Activated CD4-positive, alpha-beta T cell treated with anti-CD3 and anti-CD28 coated beads, Interleukin-2, amount 50 U/mL, for 16 hours (primary cell): ENCODE measurements at regions not wholly inside any gene's neighbourhood (a gene's known extent, or its start where the extent isn't known, plus 50 kb on each side); places are given as distances from the start of the nearest gene placed in this dataset.

Experiments
- DNase-seq: peaks from one replicate; pipeline ENCODE4 v3.0.0-alpha.2; 2020

DNA sequence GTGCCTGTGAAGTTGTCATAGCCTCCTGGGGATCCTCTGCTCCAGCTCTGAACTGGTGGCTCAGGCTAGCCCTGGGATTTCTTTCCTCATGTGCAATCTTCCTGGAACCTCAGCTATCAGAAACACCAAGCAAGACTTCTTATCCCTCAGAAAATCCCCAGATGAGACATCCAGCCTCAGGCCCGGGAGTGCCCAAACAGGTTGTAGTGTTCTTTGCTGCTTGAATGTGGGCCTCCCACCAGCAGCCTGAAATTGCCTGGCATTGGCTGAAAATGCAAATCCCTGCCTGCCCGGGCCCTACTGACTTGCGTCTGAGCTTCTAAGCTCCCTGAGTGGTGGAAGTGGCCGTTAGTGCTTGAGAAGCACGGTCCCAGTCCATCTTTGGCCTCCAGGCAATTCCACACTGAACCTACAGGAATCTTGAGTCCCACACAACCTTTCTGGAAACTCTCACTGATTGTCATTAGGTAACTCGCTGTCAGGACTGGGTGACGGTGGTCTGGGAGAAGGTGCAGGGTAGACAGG, 146.8 kb downstream of the ZBTB18 start:
- DNase-seq = no peak

- no peak for DNase-seq
Observed at GRCh38 chr1:244199902-244200301, 148.8 kb downstream of the ZBTB18 start.

- DNase-seq = no peak
Observed at GRCh38 chr1:244200596-244200995, 149.5 kb downstream of the ZBTB18 start.

- no peak for DNase-seq
Observed at GRCh38 chr1:244201750-244202149, 150.7 kb downstream of the ZBTB18 start.

DNA sequence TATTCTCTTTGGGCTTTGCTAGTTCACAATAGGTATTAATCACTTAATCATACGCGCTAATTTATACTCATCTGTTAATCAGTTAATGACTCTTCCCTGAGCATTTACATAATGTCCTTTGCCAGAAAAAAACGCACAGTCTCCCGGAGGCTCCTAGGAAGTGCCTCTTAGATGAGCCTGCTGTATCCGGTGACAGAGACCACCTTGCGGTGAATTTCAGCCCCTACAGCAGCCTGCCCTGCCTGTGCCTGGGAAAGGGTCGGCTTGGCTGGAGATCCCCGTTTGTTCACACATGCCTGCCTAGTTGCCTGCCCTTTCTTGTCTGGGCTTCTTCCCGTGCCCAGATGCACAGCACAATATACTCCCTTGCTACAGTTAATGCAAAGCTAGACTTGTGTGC, 152.9 kb downstream of the ZBTB18 start:
- DNase-seq = no peak

- no peak for DNase-seq
Observed at GRCh38 chr1:244205171-244205570, 154.1 kb downstream of the ZBTB18 start.

DNA sequence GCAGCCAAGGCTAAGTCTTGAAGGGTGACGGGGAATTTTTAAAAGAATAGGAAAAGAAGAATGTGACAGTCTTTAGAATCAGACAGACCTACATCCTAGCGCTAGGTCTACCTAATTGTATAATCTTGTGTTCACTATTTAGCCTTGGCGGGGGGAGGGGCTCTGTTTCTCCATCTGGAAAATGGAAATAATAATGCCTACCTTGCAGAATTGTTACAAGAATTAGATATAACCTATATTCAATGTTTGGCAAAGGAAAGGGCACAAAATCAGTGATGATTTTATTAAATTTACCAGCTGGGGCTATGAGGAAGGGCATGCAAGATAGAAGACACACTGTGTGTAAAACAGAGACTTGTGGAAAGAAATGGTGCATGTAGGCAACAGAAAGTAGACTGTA, 154.8 kb downstream of the ZBTB18 start:
- DNase-seq = no peak

- DNase-seq = no peak
Observed at GRCh38 chr1:244207042-244207934, 156.2 kb downstream of the ZBTB18 start.

DNA sequence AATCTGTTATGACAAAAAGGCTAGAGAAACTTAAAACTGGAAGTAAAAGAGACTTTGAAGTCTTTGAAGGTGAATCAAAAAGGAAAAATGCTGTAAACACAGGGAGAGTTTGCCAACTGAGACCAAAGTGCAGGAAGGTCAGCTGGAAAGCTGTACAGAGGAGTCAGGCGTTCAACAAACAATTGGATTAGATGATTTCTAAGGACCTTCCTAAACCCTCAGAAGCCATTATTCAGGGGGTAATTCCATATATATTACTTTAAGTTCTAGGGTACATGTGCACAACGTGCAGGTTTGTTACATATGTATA, 156.8 kb downstream of the ZBTB18 start:
- DNase-seq = no peak

GRCh38 chr1:244209955-244210354, 158.9 kb downstream of the ZBTB18 start:
- DNase-seq = no peak

DNA sequence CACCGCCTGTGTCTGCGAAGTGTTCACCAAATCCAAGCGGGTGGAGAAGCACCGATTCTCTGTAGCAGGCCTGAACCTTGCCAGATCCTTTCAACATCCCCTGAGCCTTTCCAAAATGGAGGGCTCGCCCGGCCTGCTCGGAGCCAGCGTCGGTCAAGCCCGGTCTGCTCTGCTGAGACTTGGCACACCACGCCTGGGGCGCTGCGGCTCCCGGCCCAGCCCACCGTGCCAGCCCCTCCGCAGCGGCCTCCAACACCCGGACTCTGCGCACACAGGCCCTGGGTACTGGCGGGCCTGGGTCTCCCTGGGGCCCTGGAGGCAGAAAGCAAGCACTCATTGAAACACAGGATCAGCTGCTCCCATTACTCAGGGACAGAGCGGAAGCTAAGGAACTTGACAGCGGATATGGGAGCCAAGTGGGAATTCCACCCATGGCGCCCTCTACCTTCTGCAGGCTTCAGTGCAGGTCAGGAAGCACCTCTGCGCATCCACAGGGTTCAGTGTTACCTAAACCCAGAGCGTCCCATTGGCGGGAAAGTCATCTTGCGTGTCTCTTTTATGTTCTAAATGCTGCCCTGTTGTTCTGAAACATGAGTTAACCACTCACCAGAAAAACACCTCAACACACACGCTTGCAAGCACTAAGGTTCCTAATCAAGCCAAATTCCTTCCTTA, 159.9 kb downstream of the ZBTB18 start:
- DNase-seq = no peak

DNA sequence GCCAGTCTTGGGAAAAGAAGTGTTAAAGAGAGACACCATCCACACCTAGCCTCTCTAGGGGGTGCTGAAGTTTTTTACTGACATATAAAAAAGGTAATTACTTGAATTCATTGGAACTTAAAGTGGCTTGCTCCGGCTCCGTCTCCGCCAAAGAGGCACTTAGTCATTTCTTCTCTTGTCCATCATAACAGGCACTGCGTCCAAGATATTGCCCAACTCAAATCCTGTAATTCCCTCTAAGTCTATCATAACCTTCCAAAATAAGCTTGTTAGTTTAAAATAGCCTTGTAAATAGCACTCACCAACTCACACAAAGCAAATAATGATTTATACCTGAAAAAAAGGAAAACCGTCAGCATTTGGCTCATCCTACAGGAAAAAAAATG, 160.5 kb downstream of the ZBTB18 start:
- no peak for DNase-seq

DNA sequence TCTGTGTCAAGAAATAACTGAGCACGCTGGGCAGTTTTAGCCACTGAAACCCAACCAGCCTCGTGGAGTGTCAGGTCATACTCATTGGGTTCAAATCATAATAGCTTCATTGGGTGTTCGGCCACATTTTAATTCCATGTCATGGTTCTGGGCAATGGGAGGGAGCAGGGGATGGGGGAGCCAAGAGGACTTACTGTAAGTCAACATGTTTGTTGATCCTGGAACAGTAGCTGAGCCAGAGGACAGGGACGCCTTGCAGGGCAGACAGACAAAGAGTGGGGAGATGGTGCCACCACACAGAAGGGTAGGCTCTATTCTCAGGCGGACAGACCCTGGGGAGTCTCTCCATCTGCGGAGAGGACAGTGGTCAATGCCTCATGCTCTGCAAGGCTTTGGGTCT, 161.1 kb downstream of the ZBTB18 start:
- no peak for DNase-seq

- DNase-seq = no peak
Observed at GRCh38 chr1:244212797-244213475, 161.9 kb downstream of the ZBTB18 start.

DNA sequence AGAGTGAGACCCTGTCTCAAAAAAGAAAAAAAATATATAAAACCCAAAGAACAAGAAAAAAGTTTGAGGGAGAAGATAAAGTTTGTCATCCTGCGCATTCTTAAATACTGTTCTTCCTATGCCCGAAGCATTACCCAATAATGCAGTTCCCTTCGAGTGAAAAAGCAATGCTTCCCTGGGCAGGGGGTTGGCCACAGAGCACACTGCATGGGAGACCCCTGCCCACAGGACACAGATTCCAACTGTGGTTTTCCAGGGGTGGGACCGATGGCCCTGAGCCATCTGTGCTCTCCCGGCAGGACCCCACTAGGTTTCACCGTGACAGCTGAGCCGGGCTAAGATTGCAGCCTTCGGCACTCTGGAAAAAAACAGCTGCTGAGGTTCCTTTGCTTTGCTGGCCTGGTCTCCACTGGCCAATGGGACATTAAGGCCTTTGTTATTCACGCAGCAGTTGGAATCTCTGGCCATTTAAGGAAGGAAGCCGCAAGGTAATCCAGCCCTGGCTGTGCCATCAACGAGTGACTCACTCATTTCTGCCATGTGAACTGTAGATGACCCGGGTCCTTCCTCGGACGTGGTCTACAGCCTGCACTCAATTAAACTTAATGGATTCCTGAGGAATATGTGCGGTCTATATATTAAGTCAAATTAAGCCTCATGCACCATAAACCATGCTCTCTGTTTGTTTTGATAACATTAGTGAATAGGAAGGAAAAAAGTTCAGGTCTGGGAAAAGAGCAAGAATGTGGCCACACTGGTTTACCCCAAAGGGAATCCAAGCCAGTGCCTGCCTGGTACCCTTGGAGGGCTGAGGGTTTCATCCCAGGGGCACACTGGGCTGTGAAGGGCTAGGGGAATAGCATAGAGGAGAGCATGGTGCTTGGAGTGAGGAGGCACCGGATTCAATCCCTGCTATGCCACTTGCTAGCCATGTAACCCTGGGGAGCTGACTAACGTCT, 163.2 kb downstream of the ZBTB18 start:
- no peak for DNase-seq

- no peak for DNase-seq
Observed at GRCh38 chr1:244216836-244217235, 165.8 kb downstream of the ZBTB18 start.

GRCh38 chr1:244217711-244218110, 166.6 kb downstream of the ZBTB18 start:
- DNase-seq = no peak

DNA sequence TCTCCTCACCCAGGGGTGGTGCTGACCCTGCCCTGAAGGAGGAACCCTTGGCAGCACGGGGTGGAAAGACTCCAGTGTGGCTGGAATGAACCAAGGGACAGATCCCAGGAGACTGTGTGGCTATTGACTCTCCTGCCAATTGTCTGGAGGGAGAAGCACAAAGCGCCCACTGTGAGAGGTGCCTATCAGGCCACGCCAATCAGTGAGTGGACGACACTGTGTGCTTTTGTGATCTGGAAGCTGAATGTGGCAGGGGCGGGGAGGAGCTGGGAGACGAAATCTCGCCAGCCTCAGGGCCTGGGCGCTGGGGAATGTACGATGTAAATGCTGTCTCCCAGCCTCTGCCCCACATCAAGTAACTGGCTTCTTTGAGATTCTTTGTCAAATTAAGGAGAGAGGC, 167.1 kb downstream of the ZBTB18 start:
- DNase-seq = no peak

DNA sequence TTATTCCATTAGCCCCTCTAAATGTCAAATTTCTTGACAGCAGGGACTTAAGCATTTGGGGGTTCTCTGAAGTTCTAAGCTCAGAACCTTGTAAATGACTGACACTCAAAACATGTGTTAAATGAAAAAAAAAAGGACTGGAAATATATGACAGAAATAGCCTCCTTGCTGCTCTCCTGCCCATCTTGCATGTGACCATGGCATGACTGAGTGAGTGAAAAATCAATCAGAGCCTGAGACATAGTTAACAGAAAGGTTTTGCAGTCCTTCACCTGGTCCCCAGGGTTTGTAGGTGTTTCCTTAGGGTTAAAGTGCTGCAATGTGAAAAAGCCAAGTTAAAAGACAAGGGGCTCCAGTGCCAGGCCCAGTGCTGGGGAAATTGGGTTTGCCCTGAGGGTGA, 168.1 kb downstream of the ZBTB18 start:
- no peak for DNase-seq

- DNase-seq = no peak
Observed at GRCh38 chr1:244219802-244220201, 168.7 kb downstream of the ZBTB18 start.

DNA sequence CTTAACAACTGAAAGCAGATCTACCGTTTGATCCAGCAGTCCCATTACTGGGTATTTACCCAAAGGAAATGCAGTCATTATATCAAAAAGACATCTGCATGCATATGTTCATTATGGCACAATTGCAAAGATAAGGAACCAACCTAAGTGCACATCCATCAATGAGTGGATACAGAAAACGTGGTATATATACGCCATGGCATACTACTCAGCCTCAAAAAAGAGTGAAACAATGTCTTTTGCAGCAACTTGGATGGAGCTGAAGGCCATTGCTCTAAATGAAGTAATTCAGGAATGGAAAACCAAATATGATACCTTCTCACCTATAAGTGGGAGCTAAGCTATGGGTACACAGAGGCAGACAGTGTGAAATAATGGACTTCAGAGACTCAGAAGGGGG, 169.3 kb downstream of the ZBTB18 start:
- no peak for DNase-seq

- DNase-seq = no peak
Observed at GRCh38 chr1:244221991-244222390, 170.9 kb downstream of the ZBTB18 start.
